Spleen (tissue), 7 donors: ENCODE measurements at regions not wholly inside any gene's neighbourhood (a gene's known extent, or its start where the extent isn't known, plus 50 kb on each side); places are given as distances from the start of the nearest gene placed in this dataset.

Experiments used
- POLR2A ChIP-seq, 3 donors: fragments of 450-650 bp; IDR thresholded peaks; one replicate each; pipeline ENCODE4 v1.5.1; 2017; ENCODE audit warnings: antibody characterized with exemption in 3 of 3, mild to moderate bottlenecking in 1 of 3
- POLR2AphosphoS5 ChIP-seq, 3 donors: sonication (generic); formaldehyde crosslinking; IDR thresholded peaks; one replicate each; pipeline ENCODE4 v1.5.1; 2017; ENCODE audit warnings: antibody characterized with exemption in 3 of 3
- TF ChIP-seq, protein P1 (sequence below), 11 experiments: fragments of 200-600 bp in 7 of 11; fragments of 450-650 bp in 4 of 11; sonication (generic) in 4 of 11; IDR thresholded peaks in 8 of 11; conservative IDR thresholded peaks in 3 of 11; 1 replicate in 7 of 11; 2 replicates in 4 of 11; pipeline versions ENCODE4 v1.4.0 to v1.8.0; 2016 to 2021; ENCODE audit warnings: antibody characterized with exemption in 11 of 11, inconsistent platforms in 4 of 11, mild to moderate bottlenecking in 1 of 11
- donor health status: DM: no; HTN: no; CAD: no; lungs with moderate emphysema.
- donor health status: DM: no; HTN: no; CAD: no.
- donor health status: DM: no; HTN: no; CAD: no.

DNA sequence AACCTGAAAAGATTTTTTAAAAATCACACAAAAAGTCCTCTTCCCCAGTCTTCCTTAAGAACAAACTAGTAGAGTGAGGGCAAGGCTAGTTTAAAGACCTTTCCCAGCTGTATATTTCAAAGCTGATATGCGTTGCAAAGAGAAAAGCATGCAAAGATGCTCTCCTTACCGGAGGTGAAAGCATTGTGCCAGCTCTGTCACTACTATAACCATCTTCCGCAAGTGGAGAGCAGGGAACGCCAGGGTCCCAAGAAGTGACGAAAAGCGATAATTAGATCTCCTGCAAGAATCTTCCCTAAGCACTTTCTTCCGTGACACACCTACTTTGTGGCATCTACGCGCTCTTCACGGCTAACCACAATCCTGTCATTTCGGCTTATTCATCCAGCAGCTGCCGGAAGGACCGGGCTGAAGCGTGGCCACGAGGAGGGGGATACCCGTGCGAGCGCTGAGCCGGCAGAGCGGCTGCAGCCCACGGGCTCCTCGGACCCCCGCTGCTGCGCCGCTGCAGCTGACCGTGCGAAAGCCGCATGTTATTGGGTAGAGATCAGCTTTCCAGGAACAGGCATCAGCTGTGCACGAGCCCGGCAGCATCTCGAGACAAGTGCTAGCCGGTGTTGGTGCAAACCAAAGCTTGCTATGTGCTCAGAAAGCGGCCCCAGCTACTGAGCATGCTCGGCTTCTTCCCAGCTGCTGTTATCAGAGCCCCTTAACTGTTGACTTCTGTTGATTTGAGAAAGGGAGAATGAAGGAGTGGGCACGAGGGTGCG is 57.2 kb upstream of the ARHGAP18 start:
- TF ChIP-seq, protein P1, sequence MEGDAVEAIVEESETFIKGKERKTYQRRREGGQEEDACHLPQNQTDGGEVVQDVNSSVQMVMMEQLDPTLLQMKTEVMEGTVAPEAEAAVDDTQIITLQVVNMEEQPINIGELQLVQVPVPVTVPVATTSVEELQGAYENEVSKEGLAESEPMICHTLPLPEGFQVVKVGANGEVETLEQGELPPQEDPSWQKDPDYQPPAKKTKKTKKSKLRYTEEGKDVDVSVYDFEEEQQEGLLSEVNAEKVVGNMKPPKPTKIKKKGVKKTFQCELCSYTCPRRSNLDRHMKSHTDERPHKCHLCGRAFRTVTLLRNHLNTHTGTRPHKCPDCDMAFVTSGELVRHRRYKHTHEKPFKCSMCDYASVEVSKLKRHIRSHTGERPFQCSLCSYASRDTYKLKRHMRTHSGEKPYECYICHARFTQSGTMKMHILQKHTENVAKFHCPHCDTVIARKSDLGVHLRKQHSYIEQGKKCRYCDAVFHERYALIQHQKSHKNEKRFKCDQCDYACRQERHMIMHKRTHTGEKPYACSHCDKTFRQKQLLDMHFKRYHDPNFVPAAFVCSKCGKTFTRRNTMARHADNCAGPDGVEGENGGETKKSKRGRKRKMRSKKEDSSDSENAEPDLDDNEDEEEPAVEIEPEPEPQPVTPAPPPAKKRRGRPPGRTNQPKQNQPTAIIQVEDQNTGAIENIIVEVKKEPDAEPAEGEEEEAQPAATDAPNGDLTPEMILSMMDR (IDR thresholded peaks at IDR 0.05 in 8 of 11, conservative IDR thresholded peaks at IDR 0.05 in 3 of 11): no peak
- TF ChIP-seq POLR2A (IDR thresholded peaks at IDR 0.05) (no peak), POLR2AphosphoS5 (IDR thresholded peaks at IDR 0.05) (peak in 1 of 3 donors; percentile 33)
